Liver (tissue), 8 donors: ENCODE measurements at regions not wholly inside any gene's neighbourhood (a gene's known extent, or its start where the extent isn't known, plus 50 kb on each side); places are given as distances from the start of the nearest gene placed in this dataset.

Experiments used
- DNase-seq: peaks from one replicate; pipeline ENCODE4 v3.0.0-alpha.2; 2017; ENCODE audit warnings: low spot score
- H3K27ac ChIP-seq, 2 donors: one replicate each; pipeline ENCODE4 v1.7.0; 2013; ENCODE audit warnings: inconsistent platforms in 2 of 2, low read length in 2 of 2, control low read depth in 1 of 2, low read depth in 1 of 2, mild to moderate bottlenecking in 1 of 2
- H3K27me3 ChIP-seq, 4 donors: one replicate each; pipeline versions ENCODE4 v1.6.1 to v1.7.0; 2013; ENCODE audit warnings: low read length in 3 of 4, inconsistent platforms in 1 of 4, mild to moderate bottlenecking in 1 of 4, moderate library complexity in 1 of 4; ENCODE audit not compliant: control insufficient read depth in 4 of 4, insufficient read depth in 4 of 4
- H3K36me3 ChIP-seq, 4 donors: one replicate each; pipeline versions ENCODE4 v1.6.1 to v1.7.0; 2013; ENCODE audit warnings: low read length in 3 of 4, mild to moderate bottlenecking in 3 of 4, low read depth in 1 of 4, moderate library complexity in 1 of 4; ENCODE audit not compliant: control insufficient read depth in 4 of 4, insufficient read depth in 3 of 4
- H3K4me1 ChIP-seq, 4 donors: one replicate each; pipeline versions ENCODE4 v1.6.1 to v1.7.0; 2013; ENCODE audit warnings: low read length in 3 of 4, mild to moderate bottlenecking in 3 of 4, moderate library complexity in 1 of 4; ENCODE audit not compliant: control insufficient read depth in 4 of 4, insufficient read depth in 4 of 4
- H3K4me3 ChIP-seq, 3 donors: one replicate each; pipeline versions ENCODE4 v1.6.1 to v1.7.0; 2013; ENCODE audit warnings: low read length in 3 of 3, control low read depth in 1 of 3, low read depth in 1 of 3, mild to moderate bottlenecking in 1 of 3
- H3K9ac ChIP-seq, 2 donors: one replicate each; pipeline ENCODE4 v1.7.0; 2013; ENCODE audit warnings: low read length in 2 of 2, mild to moderate bottlenecking in 2 of 2, moderate library complexity in 2 of 2, control low read depth in 1 of 2, low read depth in 1 of 2
- H3K9me3 ChIP-seq, 4 donors: one replicate each; pipeline versions ENCODE4 v1.6.1 to v1.7.0; 2013; ENCODE audit warnings: low read length in 3 of 4; ENCODE audit not compliant: control insufficient read depth in 4 of 4
- ATF3 ChIP-seq: IDR thresholded peaks from 2 replicates; pipeline ENCODE4 v1.6.1; 2016; ENCODE audit warnings: antibody characterized with exemption
- CTCF ChIP-seq: fragments of 150-350 bp; IDR thresholded peaks from 2 replicates; pipeline ENCODE4 v1.5.1; 2017; ENCODE audit warnings: improper control_type of control experiment, low read depth, low read length; ENCODE audit not compliant: missing input control
- EGR1 ChIP-seq, 2 donors: IDR thresholded peaks; 2 replicates each; pipeline ENCODE4 v1.6.1; 2016 to 2018; ENCODE audit warnings: antibody characterized with exemption in 2 of 2, low read depth in 2 of 2
- FOXA1 ChIP-seq: IDR thresholded peaks from 2 replicates; pipeline ENCODE4 v1.6.1; 2016; ENCODE audit warnings: antibody characterized with exemption
- FOXA2 ChIP-seq: IDR thresholded peaks from 2 replicates; pipeline ENCODE4 v1.6.1; 2016; ENCODE audit warnings: antibody characterized with exemption
- GABPA ChIP-seq, 2 donors: IDR thresholded peaks in 1 of 2; conservative IDR thresholded peaks in 1 of 2; 2 replicates each; pipeline ENCODE4 v1.6.1; 2016; ENCODE audit warnings: antibody characterized with exemption in 2 of 2, mild to moderate bottlenecking in 1 of 2, moderate library complexity in 1 of 2
- HNF4A ChIP-seq, 2 donors: conservative IDR thresholded peaks; 2 replicates each; pipeline ENCODE4 v1.6.1; 2016; ENCODE audit warnings: antibody characterized with exemption in 2 of 2, mild to moderate bottlenecking in 2 of 2
- HNF4G ChIP-seq: IDR thresholded peaks from 2 replicates; pipeline ENCODE4 v1.6.1; 2016; ENCODE audit warnings: antibody characterized with exemption
- NR2F2 ChIP-seq: IDR thresholded peaks from 2 replicates; pipeline ENCODE4 v1.6.1; 2016; ENCODE audit warnings: antibody characterized with exemption
- RAD21 ChIP-seq, 2 donors: IDR thresholded peaks; 2 replicates each; pipeline ENCODE4 v1.6.1; 2016; ENCODE audit warnings: antibody characterized with exemption in 2 of 2, mild to moderate bottlenecking in 2 of 2
- REST ChIP-seq: IDR thresholded peaks from 2 replicates; pipeline ENCODE4 v1.6.1; 2016; ENCODE audit warnings: antibody characterized with exemption, mild to moderate bottlenecking
- SP1 ChIP-seq: IDR thresholded peaks from 2 replicates; pipeline ENCODE4 v1.6.1; 2018; ENCODE audit warnings: antibody characterized with exemption, mild to moderate bottlenecking
- TAF1 ChIP-seq: conservative IDR thresholded peaks from 2 replicates; pipeline ENCODE4 v1.6.1; 2016; ENCODE audit warnings: antibody characterized with exemption, mild to moderate bottlenecking
- YY1 ChIP-seq: IDR thresholded peaks from 2 replicates; pipeline ENCODE4 v1.6.1; 2016; ENCODE audit warnings: antibody characterized with exemption, mild to moderate bottlenecking
- ZBTB33 ChIP-seq: IDR thresholded peaks from 2 replicates; pipeline ENCODE4 v1.6.1; 2016; ENCODE audit warnings: antibody characterized with exemption
- WGBS: extraction: QIAGEN DNeasy Blood & Tissue Kit; methylation state at CpG from one replicate; pipeline ENCODE4 v1.1.7; 2013; 5-methylcytosine and 5-hydroxymethylcytosine counted together
- donor health status: healthy.
- donor health status: healthy.
- donor health status: healthy.
- donor health status: healthy.
- donor health status: healthy.

DNA sequence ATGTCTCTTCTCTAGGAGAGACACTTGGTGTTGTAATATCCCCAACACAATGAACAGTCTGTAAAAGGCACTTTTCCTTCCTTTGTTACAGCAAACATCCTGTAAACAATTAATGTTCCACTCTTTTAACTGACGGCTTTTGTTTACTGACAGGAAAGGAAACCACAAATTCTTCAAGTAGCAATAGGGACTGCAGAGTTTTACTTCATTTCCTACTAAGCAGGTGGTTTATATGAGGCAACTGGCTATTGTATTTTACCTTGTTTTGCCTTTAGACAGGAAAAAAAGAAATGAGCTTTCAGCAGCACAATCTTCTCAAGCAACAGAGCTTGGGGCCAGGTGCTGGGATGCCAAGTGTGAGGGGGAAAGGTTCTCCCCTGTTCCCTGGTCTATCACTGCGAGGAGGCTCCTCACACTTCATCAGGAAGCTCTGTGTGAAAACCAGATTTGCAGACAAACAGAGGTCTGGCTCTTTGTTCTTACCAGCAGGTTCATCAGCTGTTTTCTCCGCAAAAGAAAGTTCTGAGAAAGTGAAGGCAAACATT is 51.2 kb downstream of the SIPA1L2 start:
- Histone ChIP-seq H3K36me3 (no peaks in the 10 kb centered on the region), H3K9me3 (no peaks in the 10 kb centered on the region), H3K4me3 (no peak overlapping the region), H3K4me1 (no peaks in the 10 kb centered on the region), H3K27me3 (no peaks in the 10 kb centered on the region), H3K9ac (no peak overlapping the region), H3K27ac (peak overlapping the region in 1 of 2 donors; percentile 55)
- 67% methylated on average over 3 of the region's 3 CpGs for WGBS
- TF ChIP-seq FOXA1 (no peak), GABPA (IDR thresholded peaks at IDR 0.05 in 1 of 2, conservative IDR thresholded peaks at IDR 0.05 in 1 of 2) (no peak), EGR1 (IDR thresholded peaks at IDR 0.05; ENCODE audit: low read depth in 2 of 2) (peak in 1 of 2 donors; percentile 13), SP1 (peak; percentile 13), NR2F2 (no peak), HNF4A (conservative IDR thresholded peaks at IDR 0.05) (no peak)
- no peak for DNase-seq

- Histone ChIP-seq H3K36me3 (no peaks in the 10 kb centered on the region), H3K9ac (no peak overlapping the region), H3K9me3 (no peaks in the 10 kb centered on the region), H3K27ac (no peak overlapping the region), H3K4me3 (no peak overlapping the region), H3K4me1 (no peaks in the 10 kb centered on the region), H3K27me3 (no peaks in the 10 kb centered on the region)
- no peak for DNase-seq
- TF ChIP-seq TAF1: no peak
- TF ChIP-seq FOXA2: no peak
- TF ChIP-seq ATF3: no peak
- TF ChIP-seq EGR1 (IDR thresholded peaks at IDR 0.05; ENCODE audit: low read depth in 2 of 2): no peak
- TF ChIP-seq SP1: no peak
- no peak for TF ChIP-seq REST
- TF ChIP-seq FOXA1: no peak
- no peak for TF ChIP-seq CTCF
- no peak for TF ChIP-seq RAD21 (IDR thresholded peaks at IDR 0.05)
- 88% methylated on average over 2 of the region's 2 CpGs for whole genome bisulfite sequencing
Measured at GRCh38 chr1:232577772-232578171, 52.2 kb downstream of the SIPA1L2 start.

GRCh38 chr1:232576537-232576936 is 53.4 kb downstream of the SIPA1L2 start:
- no peaks in the 10 kb centered on the region for H3K4me1 ChIP-seq
- 85% methylated on average over 8 of the region's 8 CpGs for WGBS
- no peak for TF ChIP-seq GABPA (IDR thresholded peaks at IDR 0.05 in 1 of 2, conservative IDR thresholded peaks at IDR 0.05 in 1 of 2)
- no peak for TF ChIP-seq SP1
- TF ChIP-seq ATF3: no peak
- no peak for TF ChIP-seq RAD21 (IDR thresholded peaks at IDR 0.05)
- no peak for TF ChIP-seq HNF4G
- TF ChIP-seq EGR1 (IDR thresholded peaks at IDR 0.05; ENCODE audit: low read depth in 2 of 2): no peak
- TF ChIP-seq REST: no peak
- no peak for TF ChIP-seq HNF4A (conservative IDR thresholded peaks at IDR 0.05)
- no peak for TF ChIP-seq FOXA2
- no peak for TF ChIP-seq NR2F2
- TF ChIP-seq ZBTB33: no peak
- TF ChIP-seq YY1: no peak
- no peak for TF ChIP-seq TAF1

More at GRCh38 chr1:232576537-232576936, 53.4 kb downstream of the SIPA1L2 start:
- Histone ChIP-seq H3K27ac (no peak overlapping the region), H3K9ac (no peak overlapping the region), H3K9me3 (no peaks in the 10 kb centered on the region), H3K27me3 (no peaks in the 10 kb centered on the region), H3K4me3 (no peak overlapping the region), H3K36me3 (no peaks in the 10 kb centered on the region)
- no peak for DNase-seq
